Frontal cortex (tissue), 3 donors: ENCODE measurements at regions not wholly inside any gene's neighbourhood (a gene's known extent, or its start where the extent isn't known, plus 50 kb on each side); places are given as distances from the start of the nearest gene placed in this dataset.

Experiments
- DNase-seq, 2 donors: peaks; one replicate each; pipeline ENCODE4 v3.0.0; 2012; ENCODE audit warnings: low spot score in 2 of 2
- FAIRE-seq: peaks from 2 replicates; lab custom pipeline; 2012; peaks lifted over from hg19 to GRCh38; lab: Jason Lieb, UNC
- donor health status: control.
- donor health status: control.
- donor health status: control.

- FAIRE-seq (no peak), DNase-seq (no peak)
Observed at GRCh38 chr6:40806256-40806864, 219.2 kb upstream of the LRFN2 start.

DNA sequence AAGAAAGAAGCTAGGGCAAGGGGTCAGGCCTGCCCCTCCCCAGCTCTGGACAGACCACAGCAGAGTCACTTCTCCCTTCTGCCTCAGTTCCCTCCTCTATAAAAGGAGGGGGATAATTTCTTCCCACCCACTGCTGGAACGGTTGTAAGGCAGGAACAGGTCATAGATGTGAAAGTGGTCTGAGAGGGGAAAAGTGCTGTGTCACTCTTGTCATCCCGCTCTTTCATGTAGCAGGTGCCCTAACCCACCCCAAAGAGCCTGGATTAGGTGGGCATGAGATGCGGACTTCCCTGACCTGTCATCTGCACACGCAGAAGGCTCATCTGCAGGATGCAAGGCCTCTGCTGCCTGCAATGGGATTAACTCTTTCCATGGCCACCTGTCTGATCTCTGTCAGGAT lies 218.2 kb upstream of the LRFN2 start:
- FAIRE-seq (no peak), DNase-seq (no peak)

GRCh38 chr6:40804905-40805304 lies 217.7 kb upstream of the LRFN2 start:
- DNase-seq (no peak), FAIRE-seq (no peak)

GRCh38 chr6:40803897-40804702 lies 216.9 kb upstream of the LRFN2 start:
- no peak for DNase-seq
- FAIRE-seq: no peak

DNA sequence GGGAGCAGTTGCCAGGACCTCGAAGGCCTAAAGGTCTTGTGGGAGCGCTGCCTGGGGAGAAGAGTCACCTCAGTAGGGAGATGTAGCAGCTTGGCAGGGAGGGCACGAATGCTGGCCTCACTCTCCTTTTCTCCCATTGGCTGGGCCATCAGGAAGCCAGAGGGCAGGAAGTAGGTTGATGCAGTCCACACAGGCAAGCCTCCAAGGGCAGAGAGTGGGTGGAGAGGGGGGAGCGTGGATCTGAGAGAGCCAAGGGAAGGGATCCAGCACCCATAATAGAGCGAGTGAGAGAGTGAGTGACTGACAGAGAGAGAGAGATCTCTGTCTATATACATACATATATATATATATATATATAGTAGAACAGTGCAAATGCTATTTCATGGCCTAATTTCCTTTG lies 215.3 kb upstream of the LRFN2 start:
- FAIRE-seq (no peak), DNase-seq (no peak)

DNA sequence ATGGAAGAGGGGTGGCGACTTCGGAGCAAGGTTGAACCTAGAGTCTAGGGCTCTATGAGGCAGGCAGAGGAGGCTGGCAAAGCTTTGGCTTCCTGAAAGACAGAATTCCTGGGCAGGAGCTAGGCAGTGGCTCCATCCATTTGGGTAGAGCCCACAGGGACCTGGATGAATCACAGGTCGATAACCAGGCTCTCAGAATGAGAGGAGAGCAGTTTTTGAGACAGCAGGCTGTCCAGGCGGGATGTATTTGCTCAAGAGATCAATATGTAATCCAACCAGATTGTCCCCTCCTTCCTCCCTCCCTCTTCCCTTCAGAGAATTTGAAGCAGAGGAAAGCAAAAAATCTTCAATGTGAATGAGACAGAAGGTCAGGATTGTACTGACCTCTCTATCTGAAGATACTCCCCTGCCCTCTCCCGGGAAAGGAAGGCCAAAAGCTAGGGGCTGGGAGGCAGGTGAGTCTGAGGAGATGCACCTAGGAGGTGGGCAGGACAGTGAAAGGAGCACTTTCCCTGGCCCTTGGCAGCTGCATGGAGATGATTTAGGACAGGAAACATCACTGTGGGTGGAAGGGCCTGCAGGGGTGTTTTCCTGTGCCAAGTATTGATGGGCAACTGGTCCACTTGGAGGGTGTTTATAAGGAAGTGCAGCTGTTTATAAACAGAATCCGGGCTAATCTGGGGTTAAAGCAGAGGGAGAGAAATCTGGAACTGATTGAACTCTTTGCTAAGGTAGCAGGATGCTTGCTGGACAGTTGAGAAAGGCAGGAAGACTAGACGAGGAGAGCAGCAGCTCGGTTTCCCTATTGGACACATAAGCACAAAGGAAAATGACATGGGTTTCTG lies 212.4 kb upstream of the LRFN2 start:
- DNase-seq: no peak

DNA sequence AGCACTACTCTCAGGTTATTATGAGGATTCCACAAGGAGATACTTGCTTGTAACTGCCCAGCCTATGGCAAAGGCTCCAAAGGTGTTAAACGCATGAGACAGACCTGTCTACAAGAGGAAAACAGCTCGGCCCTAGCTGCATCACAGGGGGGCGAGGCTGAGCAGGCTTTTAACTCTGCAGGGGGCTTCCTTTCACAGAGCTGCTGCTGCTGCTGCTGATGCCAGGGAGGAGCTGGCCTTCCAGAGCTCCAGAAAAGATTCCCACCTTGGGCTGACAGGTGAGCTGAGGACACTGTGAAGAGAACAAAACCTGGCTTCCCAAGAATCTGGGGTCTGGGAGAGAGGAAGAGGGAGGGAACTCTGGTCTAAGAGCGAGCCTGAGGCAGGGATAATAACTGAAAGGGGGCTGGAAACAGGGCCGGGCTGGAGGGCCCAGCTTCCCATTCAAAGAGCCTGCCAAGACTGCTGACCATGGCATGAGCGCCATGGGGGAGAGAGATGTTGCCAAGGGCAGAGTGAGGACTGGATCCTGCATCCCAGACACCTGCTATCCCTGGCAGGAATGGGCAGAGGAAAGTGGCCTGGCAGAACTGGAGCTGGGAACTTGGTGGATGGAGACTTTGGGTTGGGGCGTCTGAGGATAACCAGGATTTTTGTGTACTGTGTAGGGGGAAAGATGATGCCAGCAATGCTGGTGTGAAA lies 211.1 kb upstream of the LRFN2 start:
- no peak for DNase-seq
- FAIRE-seq: no peak

More for the DNA sequence above, 212.4 kb upstream of the LRFN2 start:
- no peak for FAIRE-seq

GRCh38 chr6:40796260-40797221 lies 209.4 kb upstream of the LRFN2 start:
- no peak for FAIRE-seq
- DNase-seq: no peak

GRCh38 chr6:40794586-40794985 lies 207.4 kb upstream of the LRFN2 start:
- no peak for FAIRE-seq
- DNase-seq: no peak

DNA sequence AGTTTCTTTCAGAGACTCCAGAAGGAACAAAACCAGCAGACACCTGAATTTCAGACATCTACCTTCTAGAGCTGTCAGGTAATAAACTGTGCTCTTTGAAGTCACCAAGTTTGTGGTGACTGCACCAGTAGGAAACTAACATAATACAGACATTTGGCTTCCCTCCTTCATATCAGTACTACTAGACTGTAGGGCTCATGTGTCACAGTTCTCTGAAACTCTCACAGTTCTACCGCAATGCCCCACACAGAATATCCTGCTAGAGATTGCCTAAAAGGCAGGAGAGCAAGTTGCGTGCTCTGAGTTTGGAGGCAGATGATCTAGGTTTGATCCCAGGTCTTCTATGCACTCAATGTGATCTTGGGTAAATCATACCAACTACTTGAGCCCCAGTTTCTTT lies 205.0 kb upstream of the LRFN2 start:
- no peak for DNase-seq
- FAIRE-seq: no peak

GRCh38 chr6:40791004-40791403 lies 203.8 kb upstream of the LRFN2 start:
- DNase-seq: no peak
- no peak for FAIRE-seq

GRCh38 chr6:40788661-40789655 lies 201.8 kb upstream of the LRFN2 start:
- FAIRE-seq: no peak
- no peak for DNase-seq

DNA sequence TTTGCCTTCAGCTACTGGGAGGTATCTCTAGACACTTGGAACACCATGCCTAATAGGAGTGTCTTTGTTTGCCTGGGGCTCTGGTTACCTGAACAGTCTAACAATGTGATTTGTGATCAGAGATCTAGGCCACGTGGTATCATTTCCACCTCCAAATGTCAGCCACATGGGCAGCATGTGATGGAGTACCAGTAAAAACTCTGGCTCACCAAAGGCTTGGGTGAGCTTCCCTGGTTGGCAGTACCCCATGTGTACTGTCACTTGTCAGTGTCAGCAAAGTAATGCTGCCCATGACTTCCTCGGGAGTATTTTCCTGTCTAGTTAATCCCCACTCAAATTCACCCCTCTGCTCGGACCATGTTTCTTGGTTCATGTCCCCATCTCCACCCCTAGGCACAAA lies 195.2 kb upstream of the LRFN2 start:
- FAIRE-seq (no peak), DNase-seq (no peak)

GRCh38 chr6:40780637-40781036 lies 193.5 kb upstream of the LRFN2 start:
- no peak for DNase-seq
- FAIRE-seq: no peak

GRCh38 chr6:40779409-40779808 lies 192.2 kb upstream of the LRFN2 start:
- DNase-seq (no peak), FAIRE-seq (no peak)

DNA sequence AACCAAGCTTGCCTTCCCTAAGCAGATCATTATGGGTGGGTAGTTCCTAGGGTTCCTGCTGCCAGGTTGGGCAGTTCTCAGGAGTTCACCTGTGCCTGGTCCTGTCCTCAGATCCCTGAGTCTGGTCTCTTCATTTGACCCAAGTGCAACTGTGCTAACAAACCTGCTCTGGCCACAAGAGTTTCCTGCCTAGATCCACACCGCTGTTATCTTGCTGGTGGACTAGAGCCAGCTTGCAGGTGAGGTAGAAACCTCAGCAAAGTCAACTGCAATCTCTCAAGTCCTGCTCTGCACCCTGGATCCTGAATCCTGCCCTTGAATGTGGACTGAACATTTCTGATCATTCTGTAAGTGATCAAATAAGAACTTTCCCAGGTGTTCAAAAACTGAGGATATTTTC lies 191.8 kb upstream of the LRFN2 start:
- no peak for DNase-seq
- FAIRE-seq: no peak

DNA sequence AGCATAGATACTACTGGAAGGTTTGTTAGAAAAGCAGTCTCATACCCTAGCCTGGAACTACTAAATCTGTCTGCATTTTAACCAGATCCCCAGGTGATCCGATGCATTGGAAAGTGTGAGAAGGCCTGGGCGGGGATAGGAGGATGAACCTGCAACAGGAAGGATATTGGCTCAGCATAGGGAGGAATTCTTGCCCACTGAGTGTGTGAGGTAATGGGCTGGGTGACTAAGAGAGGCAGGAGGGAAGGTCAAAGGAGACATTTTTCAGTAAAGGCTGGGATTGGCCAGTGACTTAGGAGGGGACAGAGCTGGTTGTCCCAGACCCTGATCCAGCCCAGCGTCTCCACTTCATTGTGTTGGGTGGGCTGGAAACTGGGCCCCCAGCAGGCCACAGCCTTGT lies 191.0 kb upstream of the LRFN2 start:
- no peak for DNase-seq
- no peak for FAIRE-seq

GRCh38 chr6:40774932-40775331 lies 187.8 kb upstream of the LRFN2 start:
- DNase-seq (no peak), FAIRE-seq (no peak)
